Neural cell (in vitro differentiated cells): ENCODE measurements at regions not wholly inside any gene's neighbourhood (a gene's known extent, or its start where the extent isn't known, plus 50 kb on each side); places are given as distances from the start of the nearest gene placed in this dataset.

ENCODE experiments used
- H2AFZ ChIP-seq: fragments of 200-600, 300-800 bp; sonication (generic), shearing (Covaris generic); 2 replicates; pipeline ENCODE4 v1.6.0; 2014; ENCODE audit warnings: low read depth, mild to moderate bottlenecking, antibody characterized with exemption, low read length, moderate library complexity
- H3F3A ChIP-seq: fragments of 200-600 bp; shearing (Covaris generic); 2 replicates; pipeline ENCODE4 v1.6.1; 2016; ENCODE audit warnings: mild to moderate bottlenecking, moderate library complexity, mixed read lengths, antibody characterized with exemption, low read length; ENCODE audit not compliant: insufficient read depth, poor library complexity, severe bottlenecking
- H3K27ac ChIP-seq: fragments of 200-600, 300-800 bp; sonication (generic), shearing (Covaris generic); 2 replicates; pipeline ENCODE4 v1.5.1; 2014; ENCODE audit warnings: mild to moderate bottlenecking, low read length, moderate library complexity
- H3K27me3 ChIP-seq: fragments of 300-800, 200-600 bp; sonication (generic), shearing (Covaris generic); 2 replicates; pipeline ENCODE4 v1.6.0; 2014; ENCODE audit warnings: mild to moderate bottlenecking, low read depth, low read length, moderate library complexity; ENCODE audit not compliant: insufficient read depth
- H3K36me3 ChIP-seq: fragments of 300-800, 200-600 bp; sonication (generic), shearing (Covaris generic); 2 replicates; pipeline ENCODE4 v1.5.1; 2014; ENCODE audit warnings: mild to moderate bottlenecking, antibody characterized with exemption, low read length, moderate library complexity; ENCODE audit not compliant: insufficient read depth
- H3K4me2 ChIP-seq: fragments of 300-800, 200-600 bp; sonication (generic), shearing (Covaris generic); 2 replicates; pipeline ENCODE4 v1.6.0; 2014; ENCODE audit warnings: mild to moderate bottlenecking, low read length
- H3K4me3 ChIP-seq: fragments of 300-800, 200-600 bp; sonication (generic), shearing (Covaris generic); 2 replicates; pipeline ENCODE4 v1.5.1; 2014; ENCODE audit warnings: mild to moderate bottlenecking, low read length, moderate library complexity
- H3K79me2 ChIP-seq: fragments of 200-600 bp; shearing (Covaris generic); replicated peaks from 2 replicates; pipeline ENCODE4 v1.6.0; 2014; ENCODE audit warnings: mild to moderate bottlenecking, low read length, moderate library complexity; ENCODE audit not compliant: insufficient read depth
- H3K9ac ChIP-seq: fragments of 300-800, 200-600 bp; sonication (generic), shearing (Covaris generic); 2 replicates; pipeline ENCODE4 v1.6.1; 2016; ENCODE audit warnings: mild to moderate bottlenecking, low read length, mixed read lengths
- H3K9me2 ChIP-seq: fragments of 200-600 bp; shearing (Covaris generic); 2 replicates; pipeline ENCODE4 v1.6.1; 2016; ENCODE audit warnings: mild to moderate bottlenecking, low read length, mixed read lengths; ENCODE audit not compliant: insufficient read depth
- H3K9me3 ChIP-seq: fragments of 200-600, 300-800 bp; sonication (generic), shearing (Covaris generic); 2 replicates; pipeline ENCODE4 v1.6.1; 2016; ENCODE audit warnings: mild to moderate bottlenecking, mixed run types, low read length, moderate library complexity, mixed read lengths
- H4K20me1 ChIP-seq: fragments of 200-600 bp; shearing (Covaris generic); 2 replicates; pipeline ENCODE4 v1.6.1; 2016; ENCODE audit warnings: mild to moderate bottlenecking, mixed run types; ENCODE audit not compliant: insufficient read depth
- EP300 ChIP-seq: fragments of 450-650 bp; conservative IDR thresholded peaks from 2 replicates; pipeline ENCODE4 v1.6.1; 2014; ENCODE audit warnings: antibody characterized with exemption, mild to moderate bottlenecking, moderate library complexity; ENCODE audit not compliant: poor library complexity, severe bottlenecking
- EZH2 ChIP-seq: fragments of 200-600, 300-800 bp; shearing (Covaris generic), sonication (generic); IDR thresholded peaks from 2 replicates; pipeline ENCODE4 v1.6.1; 2014; ENCODE audit warnings: antibody characterized with exemption, low read length, borderline replicate concordance, mild to moderate bottlenecking; ENCODE audit not compliant: insufficient read depth, poor library complexity, severe bottlenecking
- MXI1 ChIP-seq: fragments of 450-650 bp; conservative IDR thresholded peaks from 2 replicates; pipeline ENCODE4 v1.6.1; 2014; ENCODE audit warnings: antibody characterized with exemption, mild to moderate bottlenecking; ENCODE audit not compliant: poor library complexity, severe bottlenecking
- POLR2AphosphoS5 ChIP-seq: IDR thresholded peaks from 2 replicates; pipeline ENCODE4 v1.6.1; 2012
- RAD21 ChIP-seq: fragments of 450-650 bp; conservative IDR thresholded peaks from 2 replicates; pipeline ENCODE4 v1.6.1; 2014; ENCODE audit warnings: antibody characterized with exemption, mild to moderate bottlenecking, moderate library complexity
- SMC3 ChIP-seq: fragments of 450-650 bp; conservative IDR thresholded peaks from 2 replicates; pipeline ENCODE4 v1.6.1; 2014; ENCODE audit warnings: antibody characterized with exemption, mild to moderate bottlenecking, moderate library complexity; ENCODE audit not compliant: poor library complexity
- TAF1 ChIP-seq: IDR thresholded peaks from 2 replicates; pipeline ENCODE4 v1.6.1; 2012; ENCODE audit warnings: low read depth
- TF ChIP-seq, protein P1 (sequence below): IDR thresholded peaks from 2 replicates; pipeline ENCODE4 v1.6.1; 2012; ENCODE audit warnings: borderline replicate concordance
- TF ChIP-seq, protein P2 (sequence below): fragments of 450-650 bp; IDR thresholded peaks from 2 replicates; pipeline ENCODE4 v1.5.1; 2014; ENCODE audit warnings: antibody characterized with exemption, mild to moderate bottlenecking, moderate library complexity; ENCODE audit not compliant: poor library complexity, severe bottlenecking

DNA sequence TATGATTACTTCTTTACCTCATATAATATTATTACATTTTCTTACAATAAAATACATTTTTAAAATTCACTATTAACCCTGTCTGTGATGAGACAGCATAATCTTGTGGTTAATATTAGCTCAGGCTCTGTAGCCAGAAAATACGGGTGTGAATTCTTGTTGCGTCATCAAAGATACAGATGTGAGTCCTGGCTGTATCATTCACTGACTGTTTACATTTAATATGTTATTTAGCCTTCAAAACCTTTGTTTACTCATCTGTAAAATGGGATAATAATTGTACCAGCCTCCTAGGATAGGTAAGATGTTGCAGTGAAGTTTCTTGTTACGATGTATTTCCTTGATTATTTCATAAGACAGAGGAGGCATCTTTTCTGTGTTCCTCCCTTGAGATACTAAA is 184.7 kb upstream of the PRPS1L1 start:
- H3K27ac ChIP-seq = no peak overlapping the region
- TF ChIP-seq, protein P1, sequence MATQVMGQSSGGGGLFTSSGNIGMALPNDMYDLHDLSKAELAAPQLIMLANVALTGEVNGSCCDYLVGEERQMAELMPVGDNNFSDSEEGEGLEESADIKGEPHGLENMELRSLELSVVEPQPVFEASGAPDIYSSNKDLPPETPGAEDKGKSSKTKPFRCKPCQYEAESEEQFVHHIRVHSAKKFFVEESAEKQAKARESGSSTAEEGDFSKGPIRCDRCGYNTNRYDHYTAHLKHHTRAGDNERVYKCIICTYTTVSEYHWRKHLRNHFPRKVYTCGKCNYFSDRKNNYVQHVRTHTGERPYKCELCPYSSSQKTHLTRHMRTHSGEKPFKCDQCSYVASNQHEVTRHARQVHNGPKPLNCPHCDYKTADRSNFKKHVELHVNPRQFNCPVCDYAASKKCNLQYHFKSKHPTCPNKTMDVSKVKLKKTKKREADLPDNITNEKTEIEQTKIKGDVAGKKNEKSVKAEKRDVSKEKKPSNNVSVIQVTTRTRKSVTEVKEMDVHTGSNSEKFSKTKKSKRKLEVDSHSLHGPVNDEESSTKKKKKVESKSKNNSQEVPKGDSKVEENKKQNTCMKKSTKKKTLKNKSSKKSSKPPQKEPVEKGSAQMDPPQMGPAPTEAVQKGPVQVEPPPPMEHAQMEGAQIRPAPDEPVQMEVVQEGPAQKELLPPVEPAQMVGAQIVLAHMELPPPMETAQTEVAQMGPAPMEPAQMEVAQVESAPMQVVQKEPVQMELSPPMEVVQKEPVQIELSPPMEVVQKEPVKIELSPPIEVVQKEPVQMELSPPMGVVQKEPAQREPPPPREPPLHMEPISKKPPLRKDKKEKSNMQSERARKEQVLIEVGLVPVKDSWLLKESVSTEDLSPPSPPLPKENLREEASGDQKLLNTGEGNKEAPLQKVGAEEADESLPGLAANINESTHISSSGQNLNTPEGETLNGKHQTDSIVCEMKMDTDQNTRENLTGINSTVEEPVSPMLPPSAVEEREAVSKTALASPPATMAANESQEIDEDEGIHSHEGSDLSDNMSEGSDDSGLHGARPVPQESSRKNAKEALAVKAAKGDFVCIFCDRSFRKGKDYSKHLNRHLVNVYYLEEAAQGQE = no peak
- TF ChIP-seq EZH2 (no peak), POLR2AphosphoS5 (no peak), SMC3 (no peak), EP300 (no peak), RAD21 (no peak), TAF1 (no peak), MXI1 (no peak)
- TF ChIP-seq, protein P2, sequence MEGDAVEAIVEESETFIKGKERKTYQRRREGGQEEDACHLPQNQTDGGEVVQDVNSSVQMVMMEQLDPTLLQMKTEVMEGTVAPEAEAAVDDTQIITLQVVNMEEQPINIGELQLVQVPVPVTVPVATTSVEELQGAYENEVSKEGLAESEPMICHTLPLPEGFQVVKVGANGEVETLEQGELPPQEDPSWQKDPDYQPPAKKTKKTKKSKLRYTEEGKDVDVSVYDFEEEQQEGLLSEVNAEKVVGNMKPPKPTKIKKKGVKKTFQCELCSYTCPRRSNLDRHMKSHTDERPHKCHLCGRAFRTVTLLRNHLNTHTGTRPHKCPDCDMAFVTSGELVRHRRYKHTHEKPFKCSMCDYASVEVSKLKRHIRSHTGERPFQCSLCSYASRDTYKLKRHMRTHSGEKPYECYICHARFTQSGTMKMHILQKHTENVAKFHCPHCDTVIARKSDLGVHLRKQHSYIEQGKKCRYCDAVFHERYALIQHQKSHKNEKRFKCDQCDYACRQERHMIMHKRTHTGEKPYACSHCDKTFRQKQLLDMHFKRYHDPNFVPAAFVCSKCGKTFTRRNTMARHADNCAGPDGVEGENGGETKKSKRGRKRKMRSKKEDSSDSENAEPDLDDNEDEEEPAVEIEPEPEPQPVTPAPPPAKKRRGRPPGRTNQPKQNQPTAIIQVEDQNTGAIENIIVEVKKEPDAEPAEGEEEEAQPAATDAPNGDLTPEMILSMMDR = no peak
- H3K9ac ChIP-seq = no peak overlapping the region
- H3K4me2 ChIP-seq = no peak overlapping the region
- H3K79me2 ChIP-seq = no peaks in the 10 kb centered on the region
- H3F3A ChIP-seq = no peaks in the 10 kb centered on the region
- H2AFZ ChIP-seq = no peak overlapping the region
- no peak overlapping the region for H3K4me3 ChIP-seq
- no peaks in the 10 kb centered on the region for H3K9me2 ChIP-seq
- no peaks in the 10 kb centered on the region for H3K36me3 ChIP-seq
- no peaks in the 10 kb centered on the region for H3K9me3 ChIP-seq
- H3K27me3 ChIP-seq = no peaks in the 10 kb centered on the region
- no peaks in the 10 kb centered on the region for H4K20me1 ChIP-seq

DNA sequence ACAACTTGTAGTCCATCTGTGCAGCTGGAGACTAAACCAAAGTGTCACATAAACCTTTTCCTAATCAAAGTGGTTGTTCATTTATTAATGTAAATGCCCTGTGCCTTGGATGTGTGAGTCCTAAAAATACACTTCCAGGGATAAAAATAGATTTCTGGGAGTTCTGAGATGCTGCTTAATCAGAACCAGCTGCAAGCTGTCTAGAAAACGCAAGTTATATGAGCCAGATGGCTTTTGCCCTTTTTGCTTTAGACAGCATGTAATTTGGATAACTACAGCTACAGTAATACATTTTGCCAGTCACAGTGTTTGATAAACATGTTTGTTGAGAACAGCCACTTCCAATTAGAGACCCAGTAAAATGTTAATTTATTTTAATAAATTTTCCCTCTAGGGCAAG is 185.1 kb upstream of the PRPS1L1 start:
- no peak overlapping the region for H3K9ac ChIP-seq
- H3K9me3 ChIP-seq = no peaks in the 10 kb centered on the region
- no peaks in the 10 kb centered on the region for H3K79me2 ChIP-seq
- H3K9me2 ChIP-seq = no peaks in the 10 kb centered on the region
- H3K27ac ChIP-seq = no peak overlapping the region
- no peaks in the 10 kb centered on the region for H3K36me3 ChIP-seq
- H4K20me1 ChIP-seq = no peaks in the 10 kb centered on the region
- H3K4me2 ChIP-seq = no peak overlapping the region
- no peaks in the 10 kb centered on the region for H3K27me3 ChIP-seq
- H3F3A ChIP-seq = no peaks in the 10 kb centered on the region
- TF ChIP-seq POLR2AphosphoS5 = no peak
- TF ChIP-seq RAD21 = no peak
- TF ChIP-seq SMC3 = no peak
- no peak for TF ChIP-seq EP300
- TF ChIP-seq, protein P1 = no peak
- TF ChIP-seq, protein P2 = no peak
- no peak for TF ChIP-seq TAF1
- no peak for TF ChIP-seq EZH2
- TF ChIP-seq MXI1 = no peak
- no peak overlapping the region for H2AFZ ChIP-seq
- H3K4me3 ChIP-seq = no peak overlapping the region
